Psoas muscle (tissue), 7 donors: ENCODE measurements at regions not wholly inside any gene's neighbourhood (a gene's known extent, or its start where the extent isn't known, plus 50 kb on each side); places are given as distances from the start of the nearest gene placed in this dataset.

ENCODE experiments used
- ATAC-seq, 4 donors: fragments of 200-7000 bp; cut with Tn5 transposase; one replicate each; pipeline ENCODE4 v1.9.1; 2020; ENCODE audit warnings: moderate library complexity in 3 of 4, mild to moderate bottlenecking in 2 of 4
- DNase-seq, 2 donors: peaks; one replicate each; pipeline ENCODE4 v3.0.0-alpha.2; 2020
- H3K27ac ChIP-seq: fragments of 200-600 bp; one replicate; pipeline ENCODE4 v1.8.0; 2022
- H3K27me3 ChIP-seq, 3 donors: fragments of 200-600 bp in 1 of 3; one replicate each; pipeline versions ENCODE4 v1.6.1 to v1.8.0; 2013 to 2022; ENCODE audit warnings: low read length in 2 of 3, mild to moderate bottlenecking in 2 of 3, moderate library complexity in 1 of 3; ENCODE audit not compliant: insufficient read depth in 3 of 3
- H3K36me3 ChIP-seq, 2 donors: fragments of 200-600 bp in 1 of 2; one replicate each; pipeline versions ENCODE4 v1.6.1 to v1.8.0; 2013 to 2022; ENCODE audit warnings: low read depth in 1 of 2, mild to moderate bottlenecking in 1 of 2, moderate library complexity in 1 of 2; ENCODE audit not compliant: insufficient read depth in 1 of 2
- H3K4me1 ChIP-seq: fragments of 200-600 bp; one replicate; pipeline ENCODE4 v1.8.0; 2022
- H3K4me3 ChIP-seq: fragments of 200-600 bp; one replicate; pipeline ENCODE4 v1.8.0; 2022; ENCODE audit warnings: mild to moderate bottlenecking
- H3K9me3 ChIP-seq: fragments of 200-600 bp; one replicate; pipeline ENCODE4 v1.8.0; 2022
- CTCF ChIP-seq: fragments of 200-600 bp; IDR thresholded peaks from one replicate; pipeline ENCODE4 v1.8.0; 2022; ENCODE audit warnings: antibody characterized with exemption
- WGBS, 3 donors: extraction: QIAGEN DNeasy Blood & Tissue Kit; methylation state at CpG; one replicate each; pipeline versions ENCODE4 v1.1.6 to v1.1.7; 2013; 5-methylcytosine and 5-hydroxymethylcytosine counted together
- intact Hi-C, 2 donors: fragments of 100-400 bp; cut with DNase I; formaldehyde crosslinking; loops; one replicate each; pipeline versions ENCODE4 v1.11.0 to v1.14.2; 2022
- donor health status: healthy with polysubstance abuse.
- donor health status: DM: no; HTN: no; CAD: no; lungs with moderate emphysema.
- donor health status: Bipolar disorder and iron deficiency.
- donor health status: healthy.
- donor health status: DM: yes; HTN: yes; CAD: no.
- donor health status: DM: no; HTN: no; CAD: no.
- donor health status: DM: yes; HTN: yes; CAD: no.

GRCh38 chr10:83915801-83916200 lies 223.5 kb upstream of the GHITM start:
- Histone ChIP-seq H3K9me3 (no peaks in the 10 kb centered on the region), H3K27me3 (peaks cover 0 to 1% (median 0%) of the 10 kb centered on the region in 3 donors), H3K27ac (no peak overlapping the region), H3K4me3 (no peak overlapping the region), H3K4me1 (no peaks in the 10 kb centered on the region), H3K36me3 (no peaks in the 10 kb centered on the region)
- intact Hi-C loops = no loop called here
- TF ChIP-seq CTCF = no peak
- ATAC-seq (no peak), DNase-seq (no peak)
- WGBS, 3 donors = 31 to 47% (median 46%) methylated on average over 1 of the region's 1 CpG

- peaks cover 0 to 4% (median 0%) of the 10 kb centered on the region in 3 donors for H3K27me3 ChIP-seq
- ATAC-seq (no peak), DNase-seq (peak in 1 of 2 donors; percentile 53)
- intact Hi-C loops = no loop called here
- no peaks in the 10 kb centered on the region for H3K36me3 ChIP-seq
- no peak for TF ChIP-seq CTCF
- no peak overlapping the region for H3K27ac ChIP-seq
- H3K4me3 ChIP-seq = no peak overlapping the region
- H3K9me3 ChIP-seq = no peaks in the 10 kb centered on the region
- H3K4me1 ChIP-seq = no peaks in the 10 kb centered on the region
- WGBS, 3 donors = 32 to 48% (median 47%) methylated on average over 17 of the region's 17 CpGs
These were observed 221.5 kb upstream of the GHITM start for GRCh38 chr10:83917537-83918506.

- WGBS, 3 donors = 76 to 83% (median 77%) methylated on average over 2 of the region's 2 CpGs
- no peak for TF ChIP-seq CTCF
- intact Hi-C loops = no loop called here
- H3K4me1 ChIP-seq = no peaks in the 10 kb centered on the region
- ATAC-seq (no peak), DNase-seq (no peak)
- no peaks in the 10 kb centered on the region for H3K36me3 ChIP-seq
- no peak overlapping the region for H3K4me3 ChIP-seq
- H3K27me3 ChIP-seq = peaks cover 0 to 4% (median 0%) of the 10 kb centered on the region in 3 donors
- H3K9me3 ChIP-seq = no peaks in the 10 kb centered on the region
- no peak overlapping the region for H3K27ac ChIP-seq
These were observed 220.1 kb upstream of the GHITM start for GRCh38 chr10:83919187-83919586.

- ATAC-seq (no peak), DNase-seq (no peak)
- Histone ChIP-seq H3K4me3 (no peak overlapping the region), H3K27me3 (peaks cover 0 to 4% (median 0%) of the 10 kb centered on the region in 3 donors), H3K9me3 (no peaks in the 10 kb centered on the region), H3K36me3 (no peaks in the 10 kb centered on the region), H3K4me1 (no peaks in the 10 kb centered on the region), H3K27ac (no peak overlapping the region)
- no peak for TF ChIP-seq CTCF
- intact Hi-C loops = no loop called here
- 68 to 79% (median 72%) methylated on average over 3 of the region's 3 CpGs for WGBS, 3 donors
These were observed 217.1 kb upstream of the GHITM start for GRCh38 chr10:83921984-83922860.
